HG02870 (cell line): ENCODE measurements at regions not wholly inside any gene's neighbourhood (a gene's known extent, or its start where the extent isn't known, plus 50 kb on each side); places are given as distances from the start of the nearest gene placed in this dataset.

Experiments
- ATAC-seq: cut with Tn5 transposase; IDR thresholded peaks from one replicate; pipeline ENCODE4 v1.9.1; 2021; ENCODE audit warnings: mild to moderate bottlenecking, moderate library complexity; ENCODE audit not compliant: unreplicated experiment

GRCh38 chr9:88326936-88327335 is 61.3 kb upstream of the SPIN1 start:
- no peak for ATAC-seq

GRCh38 chr9:88326015-88326414 is 62.2 kb upstream of the SPIN1 start:
- no peak for ATAC-seq

- ATAC-seq = no peak
Measured at GRCh38 chr9:88322906-88323566, 65.2 kb upstream of the SPIN1 start.

GRCh38 chr9:88321764-88322163 is 66.5 kb upstream of the SPIN1 start:
- ATAC-seq = no peak

- ATAC-seq = no peak
Measured at GRCh38 chr9:88320748-88321415, 67.4 kb upstream of the SPIN1 start.

- no peak for ATAC-seq
Measured at GRCh38 chr9:88319936-88320747, 68.1 kb upstream of the SPIN1 start.

GRCh38 chr9:88313364-88314220 is 74.7 kb upstream of the SPIN1 start:
- ATAC-seq = no peak

GRCh38 chr9:88312517-88313103 is 75.6 kb upstream of the SPIN1 start:
- ATAC-seq = no peak

GRCh38 chr9:88312045-88312444 is 76.2 kb upstream of the SPIN1 start:
- ATAC-seq = no peak

- ATAC-seq = no peak
Measured at GRCh38 chr9:88310310-88310980, 77.8 kb upstream of the SPIN1 start.

- ATAC-seq = no peak
Measured at GRCh38 chr9:88308831-88309560, 79.2 kb upstream of the SPIN1 start.

GRCh38 chr9:88307136-88307535 is 81.1 kb upstream of the SPIN1 start:
- no peak for ATAC-seq

- peak; percentile 99 for ATAC-seq
Measured at GRCh38 chr9:88303721-88304451, 84.4 kb upstream of the SPIN1 start.

- no peak for ATAC-seq
Measured at GRCh38 chr9:88302579-88303324, 85.5 kb upstream of the SPIN1 start.

- ATAC-seq = no peak
Measured at GRCh38 chr9:88300556-88300955, 87.7 kb upstream of the SPIN1 start.

GRCh38 chr9:88291856-88292255 is 96.4 kb upstream of the SPIN1 start:
- no peak for ATAC-seq

- no peak for ATAC-seq
Measured at GRCh38 chr9:88291056-88291455, 97.2 kb upstream of the SPIN1 start.

- no peak for ATAC-seq
Measured at GRCh38 chr9:88289532-88289931, 98.7 kb upstream of the SPIN1 start.
